ENCODE measurements at regions not wholly inside any gene's neighbourhood (a gene's known extent, or its start where the extent isn't known, plus 50 kb on each side); places are given as distances from the start of the nearest gene placed in this dataset.

- H3K9me3 ChIP-seq = no peaks in the 10 kb centered on the region
- DNase-seq (ENCODE audit: low read depth in 1 of 2, low spot score in 1 of 2) (no peak), FAIRE-seq (no peak), ATAC-seq (no peak)
- no peak overlapping the region for H3K4me2 ChIP-seq
- H3K4me3 ChIP-seq = no peak overlapping the region
- no peak overlapping the region for H3K27ac ChIP-seq
- ChIA-PET CTCF (no interaction called here), POLR2A (no interaction called here)
- no peaks in the 10 kb centered on the region for H3K4me1 ChIP-seq
- WGBS (ENCODE audit: missing lambda C conversion rate) = 11% methylated on average over 9 of the region's 9 CpGs
- TF ChIP-seq JUNB (IDR thresholded peaks at IDR 0.05) (no peak), HOXA7 (CRISPR knock-in tag; IDR thresholded peaks at IDR 0.05) (no peak), MYC (IDR thresholded peaks at IDR 0.05; ENCODE audit: borderline replicate concordance, low read length) (no peak), BHLHE40 (IDR thresholded peaks at IDR 0.05; ENCODE audit: low read depth, low read length) (no peak), CEBPB (IDR thresholded peaks at IDR 0.05) (no peak), ZNF302 (CRISPR knock-in tag; IDR thresholded peaks at IDR 0.05) (no peak), CBX8 (IDR thresholded peaks at IDR 0.05) (no peak), ELK1 (IDR thresholded peaks at IDR 0.05; ENCODE audit: low read depth, low read length) (no peak), HOXB13 (CRISPR knock-in tag; IDR thresholded peaks at IDR 0.05; ENCODE audit: low read depth) (no peak), NR3C1 (IDR thresholded peaks at IDR 0.05) (no peak), MAFK (IDR thresholded peaks at IDR 0.05; ENCODE audit: partially characterized antibody) (no peak)
Measured at GRCh38 chr1:34612091-34612827, 142.6 kb upstream of the GJB5 start.

- no peak for FAIRE-seq
- ChIA-PET CTCF (no interaction called here), POLR2A (no interaction called here)
- Histone ChIP-seq H3K27ac (no peak overlapping the region), H3K9me3 (no peaks in the 10 kb centered on the region), H3K4me3 (no peak overlapping the region), H3K4me1 (no peaks in the 10 kb centered on the region), H3K4me2 (no peak overlapping the region)
- WGBS (ENCODE audit: missing lambda C conversion rate) = 0% methylated on average over 7 of the region's 7 CpGs
- no peak for ATAC-seq
- TF ChIP-seq ZNF302 (CRISPR knock-in tag; IDR thresholded peaks at IDR 0.05) = no peak
- TF ChIP-seq HOXB13 (CRISPR knock-in tag; IDR thresholded peaks at IDR 0.05; ENCODE audit: low read depth) = no peak
- TF ChIP-seq FOXS1 (CRISPR knock-in tag; IDR thresholded peaks at IDR 0.05) = no peak
- TF ChIP-seq CEBPB (IDR thresholded peaks at IDR 0.05) = peak in 1 of 2 experiments; percentile 23; a peak in 2 of 4 replicates
- TF ChIP-seq MAZ (IDR thresholded peaks at IDR 0.05; ENCODE audit: borderline replicate concordance, low read depth, low read length) = no peak
- no peak for DNase-seq (ENCODE audit: low read depth in 1 of 2, low spot score in 1 of 2)
Measured at GRCh38 chr1:34617321-34618118, 137.3 kb upstream of the GJB5 start.

GRCh38 chr1:34618381-34618780 lies 136.5 kb upstream of the GJB5 start:
- DNase-seq (ENCODE audit: low read depth in 1 of 2, low spot score in 1 of 2) (no peak), FAIRE-seq (no peak), ATAC-seq (no peak)
- CTCF ChIA-PET = no interaction called here
- no peaks in the 10 kb centered on the region for H3K9me3 ChIP-seq
- H3K27ac ChIP-seq = no peak overlapping the region
- H3K4me3 ChIP-seq = no peak overlapping the region
- POLR2A ChIA-PET = no interaction called here
- no peak overlapping the region for H3K4me2 ChIP-seq
- H3K4me1 ChIP-seq = no peaks in the 10 kb centered on the region
- no peak for TF ChIP-seq HOXA7 (CRISPR knock-in tag; IDR thresholded peaks at IDR 0.05)
- TF ChIP-seq MAX (IDR thresholded peaks at IDR 0.05) = no peak
- no peak for TF ChIP-seq KDM5A (IDR thresholded peaks at IDR 0.05)
- no peak for TF ChIP-seq CHD2 (IDR thresholded peaks at IDR 0.05; ENCODE audit: low read length, partially characterized antibody)
- TF ChIP-seq KDM1A (IDR thresholded peaks at IDR 0.05; ENCODE audit: low read depth) = no peak
- no peak for TF ChIP-seq RARB (CRISPR knock-in tag; IDR thresholded peaks at IDR 0.05)
- no peak for TF ChIP-seq NFE2L2 (conservative IDR thresholded peaks at IDR 0.05; ENCODE audit: low read length)
- TF ChIP-seq ZNF302 (CRISPR knock-in tag; IDR thresholded peaks at IDR 0.05) = no peak
- no peak for TF ChIP-seq ZC3H11A (IDR thresholded peaks at IDR 0.05)
- no peak for TF ChIP-seq PHF8 (IDR thresholded peaks at IDR 0.05; ENCODE audit: borderline replicate concordance, low read depth)
- no peak for TF ChIP-seq ZFP36 (IDR thresholded peaks at IDR 0.05; ENCODE audit: borderline replicate concordance, partially characterized antibody)
- no peak for TF ChIP-seq HOXB13 (CRISPR knock-in tag; IDR thresholded peaks at IDR 0.05; ENCODE audit: low read depth)
- 0% methylated on average over 3 of the region's 3 CpGs for WGBS (ENCODE audit: missing lambda C conversion rate)
